Heart left ventricle (tissue), 13 donors: ENCODE measurements at regions not wholly inside any gene's neighbourhood (a gene's known extent, or its start where the extent isn't known, plus 50 kb on each side); places are given as distances from the start of the nearest gene placed in this dataset.

ENCODE experiments used
- CTCF ChIP-seq, 12 donors: fragments of 200-600 bp; sonication (generic) in 4 of 12; IDR thresholded peaks; one replicate each; pipeline versions ENCODE4 v1.5.0 to v1.8.0; 2018 to 2022; ENCODE audit warnings: antibody characterized with exemption in 12 of 12, mild to moderate bottlenecking in 5 of 12
- POLR2A ChIP-seq, 2 donors: fragments of 450-650 bp; IDR thresholded peaks; one replicate each; pipeline ENCODE4 v1.6.1; 2017; ENCODE audit warnings: antibody characterized with exemption in 2 of 2, mild to moderate bottlenecking in 2 of 2, moderate library complexity in 2 of 2
- donor health status: ischemic (EF 13 %, LVEDD 7.1; RV severe dilation, severe dysfunction).
- donor health status: DM: no; HTN: yes; CAD: no.
- donor health status: DM: no; HTN: no; CAD: no.
- donor health status: ischemic (EF 25% LVEDD 6.9; RV normal size, moderate dysfunction).
- donor health status: ischemic (EF 25% LVEDD 5.7; RV mildly dilated, moderate dysfunction).
- donor health status: ischemic (EF 35%, LVEDD 5.7; RV mildly dilated, moderate dysfunction).
- donor health status: nonischemic (EF 11% LVEDD 7.7; RV severe dilation, severe dysfunction).
- donor health status: DM: yes; HTN: yes; CAD: no.
- donor health status: PGD.
- donor health status: ischemic (EF 29% LVEDD 5.4; RV normal size, mild dysfunction).
- donor health status: nonischemic (EF 23%, LVEDD 6.1; RV moderate dilation, normal function).

GRCh38 chr6:84314377-84314898 is 87.0 kb upstream of the CEP162 start:
- TF ChIP-seq CTCF (IDR thresholded peaks at IDR 0.05) (no peak), POLR2A (IDR thresholded peaks at IDR 0.05) (no peak)
